ENCODE measurements at regions not wholly inside any gene's neighbourhood (a gene's known extent, or its start where the extent isn't known, plus 50 kb on each side); places are given as distances from the start of the nearest gene placed in this dataset.

DNA sequence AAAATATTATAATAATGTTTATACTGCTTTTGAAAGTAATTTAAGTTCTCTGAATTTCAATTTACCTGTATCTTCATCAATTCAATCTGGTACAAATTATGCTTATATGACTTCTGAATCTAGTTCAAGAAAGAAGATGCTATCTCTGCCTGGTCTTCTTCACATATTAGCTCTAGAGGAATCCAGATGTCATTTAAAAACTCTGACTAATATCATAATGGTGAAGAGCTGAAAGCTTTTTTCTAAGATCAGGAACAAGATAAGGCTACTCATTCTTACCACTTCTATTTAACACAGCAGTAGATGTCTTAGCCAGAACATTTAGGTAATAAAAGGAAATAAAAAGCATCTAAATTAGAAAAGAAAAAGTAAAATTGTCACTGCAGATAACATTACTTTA is 636.1 kb downstream of the ARAP2 start:
- intact Hi-C loops (cut with micrococcal nuclease), result no loop called here

DNA sequence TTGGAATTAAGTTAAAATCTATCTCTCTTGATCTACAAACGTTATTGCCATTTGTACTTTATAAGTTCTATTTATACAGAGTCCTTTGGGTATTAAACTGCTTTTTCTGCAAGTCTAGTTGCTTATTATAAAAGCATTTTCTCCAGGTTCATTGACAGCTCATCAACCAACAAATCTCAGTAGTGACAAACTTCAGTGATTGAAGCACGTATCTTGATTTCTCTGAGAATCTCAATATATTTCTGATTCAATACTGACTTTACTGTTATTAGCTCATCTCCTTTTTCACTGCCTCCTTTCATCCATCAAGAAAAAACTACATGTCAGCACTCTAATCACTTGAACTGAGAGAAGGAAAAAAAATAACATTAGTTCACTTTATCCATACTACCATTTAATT is 630.2 kb downstream of the ARAP2 start:
- Mint-ChIP-seq H3K27ac (no peak overlapping the region), H3K27me3 (ENCODE audit: low read depth in 2 of 2) (no peaks in the 10 kb centered on the region), H3K4me3 (no peak overlapping the region), H3K9me3 (peaks cover 3 to 6% of the 10 kb centered on the region in 2 donors), H3K36me3 (no peaks in the 10 kb centered on the region), H3K4me1 (no peaks in the 10 kb centered on the region)
- intact Hi-C loops (cut with micrococcal nuclease), result no loop called here
- Histone ChIP-seq H3K27ac (ENCODE audit: low read length) (no peak overlapping the region), H3K9me3 (ENCODE audit: control insufficient read depth, insufficient read depth, low read length) (no peaks in the 10 kb centered on the region), H3K27me3 (ENCODE audit: control insufficient read depth, insufficient read depth, low read length) (no peaks in the 10 kb centered on the region), H3K4me3 (ENCODE audit: low read length) (no peak overlapping the region), H3K36me3 (ENCODE audit: control insufficient read depth, insufficient read depth, low read length) (no peaks in the 10 kb centered on the region), H3K4me1 (ENCODE audit: control insufficient read depth, insufficient read depth, low read length) (no peaks in the 10 kb centered on the region)
- TF ChIP-seq, protein P1, sequence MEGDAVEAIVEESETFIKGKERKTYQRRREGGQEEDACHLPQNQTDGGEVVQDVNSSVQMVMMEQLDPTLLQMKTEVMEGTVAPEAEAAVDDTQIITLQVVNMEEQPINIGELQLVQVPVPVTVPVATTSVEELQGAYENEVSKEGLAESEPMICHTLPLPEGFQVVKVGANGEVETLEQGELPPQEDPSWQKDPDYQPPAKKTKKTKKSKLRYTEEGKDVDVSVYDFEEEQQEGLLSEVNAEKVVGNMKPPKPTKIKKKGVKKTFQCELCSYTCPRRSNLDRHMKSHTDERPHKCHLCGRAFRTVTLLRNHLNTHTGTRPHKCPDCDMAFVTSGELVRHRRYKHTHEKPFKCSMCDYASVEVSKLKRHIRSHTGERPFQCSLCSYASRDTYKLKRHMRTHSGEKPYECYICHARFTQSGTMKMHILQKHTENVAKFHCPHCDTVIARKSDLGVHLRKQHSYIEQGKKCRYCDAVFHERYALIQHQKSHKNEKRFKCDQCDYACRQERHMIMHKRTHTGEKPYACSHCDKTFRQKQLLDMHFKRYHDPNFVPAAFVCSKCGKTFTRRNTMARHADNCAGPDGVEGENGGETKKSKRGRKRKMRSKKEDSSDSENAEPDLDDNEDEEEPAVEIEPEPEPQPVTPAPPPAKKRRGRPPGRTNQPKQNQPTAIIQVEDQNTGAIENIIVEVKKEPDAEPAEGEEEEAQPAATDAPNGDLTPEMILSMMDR (IDR thresholded peaks at IDR 0.05), result no peak
- DNase-seq (no peak), ATAC-seq (no peak)
- 84% methylated on average over 1 of the region's 2 CpGs for WGBS (ENCODE audit: insufficient coverage)

More for the DNA sequence above, 636.1 kb downstream of the ARAP2 start:
- DNase-seq, result no peak
- Mint-ChIP-seq H3K27ac (no peak overlapping the region), H3K4me1 (no peaks in the 10 kb centered on the region), H3K36me3 (no peaks in the 10 kb centered on the region), H3K4me3 (no peak overlapping the region), H3K27me3 (ENCODE audit: low read depth in 2 of 2) (no peaks in the 10 kb centered on the region), H3K9me3 (peaks cover 3 to 6% of the 10 kb centered on the region in 2 donors)
- no peaks in the 10 kb centered on the region for H3K9me3 ChIP-seq (ENCODE audit: control insufficient read depth, insufficient read depth, low read length)
- H3K4me3 ChIP-seq (ENCODE audit: low read length), result no peak overlapping the region
- H3K27me3 ChIP-seq (ENCODE audit: control insufficient read depth, insufficient read depth, low read length), result no peaks in the 10 kb centered on the region
- ATAC-seq, result no peak
- TF ChIP-seq, protein P1 (IDR thresholded peaks at IDR 0.05), result no peak
- no peaks in the 10 kb centered on the region for H3K36me3 ChIP-seq (ENCODE audit: control insufficient read depth, insufficient read depth, low read length)
- H3K27ac ChIP-seq (ENCODE audit: low read length), result no peak overlapping the region
- H3K4me1 ChIP-seq (ENCODE audit: control insufficient read depth, insufficient read depth, low read length), result no peaks in the 10 kb centered on the region

DNA sequence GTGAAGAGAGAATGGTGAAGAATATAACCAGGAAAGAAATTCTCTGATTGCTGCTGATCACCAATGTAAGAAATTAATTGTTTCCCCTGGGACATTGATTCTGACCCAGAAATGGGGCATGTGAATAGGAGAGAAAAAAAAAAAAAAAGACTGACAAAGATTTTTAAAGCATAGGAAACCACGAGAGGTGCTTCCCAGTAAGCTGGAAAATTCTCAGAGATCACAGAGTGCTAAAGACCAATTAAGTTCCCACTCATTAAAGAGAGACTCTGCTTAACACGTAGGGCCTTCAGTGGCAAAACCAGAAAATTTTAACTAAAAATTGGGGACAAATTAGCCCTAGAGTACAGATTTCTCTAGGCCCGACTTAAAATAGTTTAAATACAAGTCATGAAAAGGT is 604.4 kb downstream of the ARAP2 start:
- TF ChIP-seq, protein P1 (IDR thresholded peaks at IDR 0.05), result no peak

DNA sequence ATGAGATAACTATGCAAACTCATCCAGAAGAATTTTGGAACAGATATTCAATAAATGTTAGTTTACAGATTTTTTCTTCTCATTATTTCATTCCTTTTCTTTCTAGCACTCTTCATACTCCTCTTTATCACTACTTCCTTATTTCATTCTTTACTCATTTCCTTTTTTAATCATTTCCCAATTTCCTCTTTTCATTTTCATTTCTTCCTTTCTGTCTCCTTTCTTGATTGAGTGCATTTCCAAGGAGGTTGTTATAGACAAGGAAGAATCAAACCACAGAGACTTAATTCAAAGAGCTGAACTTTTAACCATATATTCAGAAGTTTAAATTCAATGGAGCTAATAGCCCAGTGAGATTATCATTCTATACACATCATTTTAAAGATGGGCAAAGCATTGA is 600.7 kb downstream of the ARAP2 start:
- no peak overlapping the region for H3K27ac ChIP-seq (ENCODE audit: low read length)
- intact Hi-C loops (cut with micrococcal nuclease), result no loop called here
- H3K4me1 Mint-ChIP-seq, result no peaks in the 10 kb centered on the region
- TF ChIP-seq, protein P1 (IDR thresholded peaks at IDR 0.05), result no peak
- no peak for DNase-seq
- H3K4me3 Mint-ChIP-seq, result no peak overlapping the region
- H3K36me3 Mint-ChIP-seq, result no peaks in the 10 kb centered on the region
- no peak overlapping the region for H3K4me3 ChIP-seq (ENCODE audit: low read length)
- H3K9me3 ChIP-seq (ENCODE audit: control insufficient read depth, insufficient read depth, low read length), result no peaks in the 10 kb centered on the region
- peaks cover 0 to 2% of the 10 kb centered on the region in 2 donors for H3K9me3 Mint-ChIP-seq
- no peak overlapping the region for H3K27ac Mint-ChIP-seq
- no peak for ATAC-seq
- no peaks in the 10 kb centered on the region for H3K27me3 Mint-ChIP-seq (ENCODE audit: low read depth in 2 of 2)
- no peaks in the 10 kb centered on the region for H3K27me3 ChIP-seq (ENCODE audit: control insufficient read depth, insufficient read depth, low read length)
- no peaks in the 10 kb centered on the region for H3K36me3 ChIP-seq (ENCODE audit: control insufficient read depth, insufficient read depth, low read length)
- H3K4me1 ChIP-seq (ENCODE audit: control insufficient read depth, insufficient read depth, low read length), result no peaks in the 10 kb centered on the region

More for the DNA sequence above, 604.4 kb downstream of the ARAP2 start:
- no peak for ATAC-seq
- H3K36me3 Mint-ChIP-seq, result no peaks in the 10 kb centered on the region
- no peak overlapping the region for H3K4me3 ChIP-seq (ENCODE audit: low read length)
- no peak overlapping the region for H3K27ac Mint-ChIP-seq
- H3K4me3 Mint-ChIP-seq, result no peak overlapping the region
- no peaks in the 10 kb centered on the region for H3K4me1 Mint-ChIP-seq
- H3K27ac ChIP-seq (ENCODE audit: low read length), result no peak overlapping the region
- no peak for DNase-seq
- H3K4me1 ChIP-seq (ENCODE audit: control insufficient read depth, insufficient read depth, low read length), result no peaks in the 10 kb centered on the region
- H3K9me3 Mint-ChIP-seq, result peaks cover 3 to 6% of the 10 kb centered on the region in 2 donors
- intact Hi-C loops (cut with micrococcal nuclease), result no loop called here
- no peaks in the 10 kb centered on the region for H3K9me3 ChIP-seq (ENCODE audit: control insufficient read depth, insufficient read depth, low read length)
- H3K27me3 Mint-ChIP-seq (ENCODE audit: low read depth in 2 of 2), result no peaks in the 10 kb centered on the region
- no peaks in the 10 kb centered on the region for H3K27me3 ChIP-seq (ENCODE audit: control insufficient read depth, insufficient read depth, low read length)
- no peaks in the 10 kb centered on the region for H3K36me3 ChIP-seq (ENCODE audit: control insufficient read depth, insufficient read depth, low read length)
- WGBS (ENCODE audit: insufficient coverage), result 68% methylated on average over 3 of the region's 3 CpGs

All from natural killer cell (primary cell).